ENCODE measurements at regions not wholly inside any gene's neighbourhood (a gene's known extent, or its start where the extent isn't known, plus 50 kb on each side); places are given as distances from the start of the nearest gene placed in this dataset.

DNA sequence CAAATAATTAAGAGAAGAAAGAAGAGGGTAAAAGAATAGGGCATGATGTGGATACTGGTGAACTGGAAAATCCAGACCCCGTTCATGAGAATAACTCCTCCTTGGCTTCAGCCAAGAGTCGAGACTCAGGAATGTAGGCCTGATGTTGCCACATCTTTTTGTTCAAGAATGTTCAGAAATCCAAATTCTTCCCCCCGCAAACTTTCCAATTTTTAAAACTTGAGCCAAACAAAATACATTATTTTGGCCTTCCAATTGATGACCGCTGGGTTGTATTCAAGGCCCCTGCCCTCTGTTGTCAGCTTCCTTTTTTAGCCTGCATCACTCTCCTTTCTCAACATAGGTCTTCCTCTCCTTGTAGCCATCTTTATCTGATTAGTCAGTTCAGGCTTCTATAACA lies 106.1 kb downstream of the TNFAIP3 start:
- TF ChIP-seq CSRNP3 (CRISPR knock-in tag; IDR thresholded peaks at IDR 0.05) (no peak), TOX (CRISPR knock-in tag; IDR thresholded peaks at IDR 0.05; ENCODE audit: borderline replicate concordance) (no peak), ZNF70 (CRISPR knock-in tag; IDR thresholded peaks at IDR 0.05) (no peak), ESRRG (CRISPR knock-in tag; IDR thresholded peaks at IDR 0.05) (no peak), GLIS3 (CRISPR knock-in tag; IDR thresholded peaks at IDR 0.05) (no peak), ZFP3 (CRISPR knock-in tag; IDR thresholded peaks at IDR 0.05) (no peak), ARNTL (CRISPR knock-in tag; IDR thresholded peaks at IDR 0.05; ENCODE audit: borderline replicate concordance, low read depth) (no peak), PATZ1 (CRISPR knock-in tag; IDR thresholded peaks at IDR 0.05; ENCODE audit: borderline replicate concordance) (no peak), CSDC2 (CRISPR knock-in tag; IDR thresholded peaks at IDR 0.05) (no peak), ZC3H10 (CRISPR knock-in tag; IDR thresholded peaks at IDR 0.05) (no peak)
- TF ChIP-seq, protein P1, sequence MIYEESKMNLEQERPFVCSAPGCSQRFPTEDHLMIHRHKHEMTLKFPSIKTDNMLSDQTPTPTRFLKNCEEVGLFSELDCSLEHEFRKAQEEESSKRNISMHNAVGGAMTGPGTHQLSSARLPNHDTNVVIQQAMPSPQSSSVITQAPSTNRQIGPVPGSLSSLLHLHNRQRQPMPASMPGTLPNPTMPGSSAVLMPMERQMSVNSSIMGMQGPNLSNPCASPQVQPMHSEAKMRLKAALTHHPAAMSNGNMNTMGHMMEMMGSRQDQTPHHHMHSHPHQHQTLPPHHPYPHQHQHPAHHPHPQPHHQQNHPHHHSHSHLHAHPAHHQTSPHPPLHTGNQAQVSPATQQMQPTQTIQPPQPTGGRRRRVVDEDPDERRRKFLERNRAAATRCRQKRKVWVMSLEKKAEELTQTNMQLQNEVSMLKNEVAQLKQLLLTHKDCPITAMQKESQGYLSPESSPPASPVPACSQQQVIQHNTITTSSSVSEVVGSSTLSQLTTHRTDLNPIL (CRISPR knock-in tag; IDR thresholded peaks at IDR 0.05; ENCODE audit: low read depth), result no peak
- TF ChIP-seq, protein P2, sequence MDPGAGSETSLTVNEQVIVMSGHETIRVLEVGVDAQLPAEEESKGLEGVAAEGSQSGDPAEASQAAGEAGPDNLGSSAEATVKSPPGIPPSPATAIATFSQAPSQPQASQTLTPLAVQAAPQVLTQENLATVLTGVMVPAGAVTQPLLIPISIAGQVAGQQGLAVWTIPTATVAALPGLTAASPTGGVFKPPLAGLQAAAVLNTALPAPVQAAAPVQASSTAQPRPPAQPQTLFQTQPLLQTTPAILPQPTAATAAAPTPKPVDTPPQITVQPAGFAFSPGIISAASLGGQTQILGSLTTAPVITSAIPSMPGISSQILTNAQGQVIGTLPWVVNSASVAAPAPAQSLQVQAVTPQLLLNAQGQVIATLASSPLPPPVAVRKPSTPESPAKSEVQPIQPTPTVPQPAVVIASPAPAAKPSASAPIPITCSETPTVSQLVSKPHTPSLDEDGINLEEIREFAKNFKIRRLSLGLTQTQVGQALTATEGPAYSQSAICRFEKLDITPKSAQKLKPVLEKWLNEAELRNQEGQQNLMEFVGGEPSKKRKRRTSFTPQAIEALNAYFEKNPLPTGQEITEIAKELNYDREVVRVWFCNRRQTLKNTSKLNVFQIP (CRISPR knock-in tag; IDR thresholded peaks at IDR 0.05; ENCODE audit: borderline replicate concordance, low read depth), result no peak
